Islet precursor cell (in vitro differentiated cells): ENCODE measurements at regions not wholly inside any gene's neighbourhood (a gene's known extent, or its start where the extent isn't known, plus 50 kb on each side); places are given as distances from the start of the nearest gene placed in this dataset.

Source experiments
- DNase-seq: peaks from one replicate; pipeline ENCODE4 v3.0.0-alpha.2; 2018

GRCh38 chr5:14011089-14012020, 66.9 kb upstream of the DNAH5 start:
- peak; percentile 98 for DNase-seq

DNA sequence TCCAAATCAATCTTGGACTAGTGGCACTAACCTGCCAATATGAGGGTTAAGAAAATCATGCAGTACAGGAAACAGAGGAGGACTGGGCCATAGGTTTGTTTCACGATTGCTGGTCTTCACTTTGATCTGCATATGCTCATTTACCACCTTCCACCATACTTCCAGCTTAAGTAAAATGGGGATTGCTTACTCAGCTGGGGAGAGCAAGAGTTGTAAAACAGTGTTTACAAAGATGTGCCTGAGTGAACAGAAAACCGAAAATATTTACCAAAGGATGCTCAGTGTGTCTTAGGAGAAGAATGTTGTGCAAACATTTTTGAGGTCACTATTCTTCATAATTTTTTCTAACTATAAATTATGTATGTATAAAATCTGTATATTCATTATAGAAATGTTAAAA, 65.1 kb upstream of the DNAH5 start:
- no peak for DNase-seq

- DNase-seq: no peak
Measured at GRCh38 chr5:14008819-14009311, 64.4 kb upstream of the DNAH5 start.

DNA sequence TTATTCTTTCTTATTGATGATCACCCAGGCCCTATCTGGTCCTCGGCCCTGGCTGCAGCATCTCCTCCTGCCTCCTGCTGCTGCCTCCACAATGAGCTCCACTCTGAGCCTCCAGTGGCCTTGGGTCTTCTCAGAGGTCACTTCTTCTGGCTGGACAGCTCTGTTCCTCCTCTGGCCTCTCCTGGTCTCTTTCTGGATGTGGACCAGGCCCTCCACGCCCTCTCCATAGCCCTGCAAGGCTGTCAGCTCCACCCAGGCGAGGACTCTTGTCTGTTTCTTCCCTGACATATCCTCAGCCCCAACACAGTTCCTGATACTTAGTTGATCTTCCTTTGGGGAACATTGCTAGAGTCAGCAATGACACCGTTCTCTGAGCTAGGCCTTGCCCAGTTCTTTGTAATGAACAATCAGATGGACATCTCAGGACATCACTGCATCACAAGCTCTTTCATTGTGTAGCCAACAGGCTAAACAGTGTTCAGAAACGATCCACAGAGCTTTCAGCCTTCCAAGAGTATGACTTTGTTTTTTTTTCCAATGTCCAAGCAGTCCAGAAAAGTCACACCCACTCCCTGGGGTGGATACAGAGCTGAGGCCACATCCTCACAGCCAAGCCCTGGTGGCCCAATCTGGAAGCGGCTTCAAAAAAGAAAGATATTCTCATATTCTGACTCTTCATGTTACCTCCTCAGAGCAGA, 62.5 kb upstream of the DNAH5 start:
- DNase-seq: no peak

DNA sequence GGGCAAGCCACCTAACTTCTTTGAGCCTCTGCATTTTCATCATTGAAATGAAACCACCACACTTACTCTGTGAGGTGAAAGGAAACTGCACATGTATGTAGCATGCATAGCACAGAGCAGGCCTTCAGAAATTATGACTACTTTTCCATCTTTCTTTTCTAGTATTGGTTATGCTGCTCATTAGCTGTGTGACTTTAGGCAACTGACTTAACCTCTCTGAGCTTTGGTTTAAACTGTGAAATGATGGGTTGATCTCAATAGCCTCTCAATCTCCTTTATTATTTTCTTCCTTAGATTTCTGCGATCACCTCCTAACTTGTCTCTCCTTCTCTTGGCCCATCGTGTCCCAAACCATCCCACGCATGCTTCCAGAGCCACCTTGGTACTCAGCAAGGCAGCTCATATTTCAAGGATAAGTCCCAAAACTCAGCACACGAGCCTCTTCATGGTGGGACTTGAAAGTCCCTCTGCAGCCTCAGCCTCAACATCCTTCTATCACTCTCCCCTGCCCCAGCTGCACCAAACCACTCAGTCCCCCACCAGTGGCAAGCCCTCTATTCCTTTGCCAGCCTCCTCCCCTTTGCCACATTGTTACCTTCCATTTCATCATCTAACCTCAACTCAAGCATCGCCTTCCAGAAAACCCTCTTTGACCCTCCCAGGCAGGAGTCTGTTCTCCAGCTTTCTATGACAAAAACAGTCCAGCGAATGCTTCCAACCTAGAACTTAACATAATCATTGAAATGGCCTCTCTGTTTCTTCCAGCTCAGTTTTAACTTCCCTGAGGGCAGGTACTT, 60.3 kb upstream of the DNAH5 start:
- no peak for DNase-seq

- no peak for DNase-seq
Measured at GRCh38 chr5:14003936-14004335, 59.4 kb upstream of the DNAH5 start.

DNA sequence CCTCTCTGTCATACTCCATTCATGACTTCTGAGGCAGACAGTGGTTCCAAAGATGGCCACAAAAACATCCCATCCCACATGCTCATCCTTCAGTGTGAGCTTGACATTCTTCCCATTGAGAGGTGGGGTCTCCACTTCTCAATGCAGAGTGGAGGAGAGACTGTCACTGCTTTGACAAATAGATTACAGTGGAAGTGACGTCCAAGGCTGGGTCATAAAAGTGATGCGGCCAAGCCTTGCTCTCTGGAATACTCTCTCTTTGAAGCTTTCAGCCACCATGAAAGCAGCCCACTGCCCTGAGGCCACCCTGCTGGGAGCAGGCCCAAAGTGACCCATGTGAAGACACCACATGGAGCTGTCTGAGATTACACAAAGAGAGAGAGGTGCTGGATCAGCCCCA, 59.0 kb upstream of the DNAH5 start:
- DNase-seq: no peak

DNA sequence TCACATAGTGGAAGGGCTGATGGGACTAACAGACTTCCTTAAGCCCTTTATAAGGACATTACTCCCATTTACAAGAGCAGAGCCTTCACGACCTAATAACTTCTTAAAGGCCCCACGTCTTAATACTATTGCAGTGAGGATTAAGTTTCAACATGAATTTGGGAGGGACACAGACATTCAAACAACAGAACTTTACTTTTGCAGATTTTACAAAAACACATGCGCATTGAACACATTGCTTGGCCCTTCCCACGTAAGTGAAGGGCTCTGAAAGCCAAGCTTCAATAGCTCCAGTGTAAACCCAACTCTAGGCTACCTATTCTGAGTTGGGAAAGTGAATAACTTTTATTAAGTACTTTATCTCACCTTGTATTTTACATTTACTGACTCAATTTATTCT, 53.8 kb upstream of the DNAH5 start:
- DNase-seq: no peak

- DNase-seq: no peak
Measured at GRCh38 chr5:13997514-13997913, 53.0 kb upstream of the DNAH5 start.

DNA sequence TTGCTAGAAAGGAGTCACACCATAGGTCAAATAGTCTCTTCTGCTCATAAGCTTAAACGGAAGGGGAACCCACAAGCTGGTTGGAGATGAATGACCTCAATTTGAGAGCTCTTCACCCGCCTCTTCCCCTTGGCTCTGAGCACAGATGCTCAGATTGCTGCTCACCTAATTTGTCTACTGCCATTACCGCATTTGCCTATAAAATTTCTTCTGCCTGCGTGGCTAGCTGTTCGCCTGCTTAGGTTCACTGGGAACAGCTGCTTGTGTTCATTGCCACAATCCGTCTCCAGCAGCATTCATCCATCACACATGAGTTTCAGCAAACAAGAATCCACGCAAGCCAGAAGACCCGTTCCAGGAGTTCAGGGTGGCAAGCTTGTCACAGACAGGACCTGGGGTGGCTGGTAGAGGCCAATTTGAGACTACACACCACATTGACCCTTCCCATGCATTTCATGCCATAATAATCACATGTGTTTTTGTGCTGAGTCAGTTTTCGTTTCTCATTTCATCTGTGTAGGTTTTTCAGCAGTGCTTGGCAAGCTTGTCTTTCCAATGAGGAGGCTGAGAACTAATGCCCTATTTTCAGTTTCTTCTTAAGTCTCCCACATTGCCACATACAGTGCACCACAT, 50.2 kb upstream of the DNAH5 start:
- no peak for DNase-seq
